Prostate gland (tissue), 2 donors: ENCODE measurements at regions not wholly inside any gene's neighbourhood (a gene's known extent, or its start where the extent isn't known, plus 50 kb on each side); places are given as distances from the start of the nearest gene placed in this dataset.

Source experiments
- POLR2A ChIP-seq: fragments of 450-650 bp; IDR thresholded peaks from one replicate; pipeline ENCODE4 v1.6.1; 2016; ENCODE audit warnings: antibody characterized with exemption, mild to moderate bottlenecking
- TF ChIP-seq, protein P1 (sequence below), 4 experiments: fragments of 200-600 bp in 2 of 4; fragments of 450-650 bp in 2 of 4; sonication (generic) in 2 of 4; IDR thresholded peaks; 1 replicate in 3 of 4; 2 replicates in 1 of 4; pipeline ENCODE4 v1.5.1; 2016 to 2019; ENCODE audit warnings: antibody characterized with exemption in 4 of 4, mild to moderate bottlenecking in 2 of 4, moderate library complexity in 2 of 4

GRCh38 chr13:107025991-107026390, 458.1 kb upstream of the ARGLU1 start:
- no peak for TF ChIP-seq POLR2A
- TF ChIP-seq, protein P1, sequence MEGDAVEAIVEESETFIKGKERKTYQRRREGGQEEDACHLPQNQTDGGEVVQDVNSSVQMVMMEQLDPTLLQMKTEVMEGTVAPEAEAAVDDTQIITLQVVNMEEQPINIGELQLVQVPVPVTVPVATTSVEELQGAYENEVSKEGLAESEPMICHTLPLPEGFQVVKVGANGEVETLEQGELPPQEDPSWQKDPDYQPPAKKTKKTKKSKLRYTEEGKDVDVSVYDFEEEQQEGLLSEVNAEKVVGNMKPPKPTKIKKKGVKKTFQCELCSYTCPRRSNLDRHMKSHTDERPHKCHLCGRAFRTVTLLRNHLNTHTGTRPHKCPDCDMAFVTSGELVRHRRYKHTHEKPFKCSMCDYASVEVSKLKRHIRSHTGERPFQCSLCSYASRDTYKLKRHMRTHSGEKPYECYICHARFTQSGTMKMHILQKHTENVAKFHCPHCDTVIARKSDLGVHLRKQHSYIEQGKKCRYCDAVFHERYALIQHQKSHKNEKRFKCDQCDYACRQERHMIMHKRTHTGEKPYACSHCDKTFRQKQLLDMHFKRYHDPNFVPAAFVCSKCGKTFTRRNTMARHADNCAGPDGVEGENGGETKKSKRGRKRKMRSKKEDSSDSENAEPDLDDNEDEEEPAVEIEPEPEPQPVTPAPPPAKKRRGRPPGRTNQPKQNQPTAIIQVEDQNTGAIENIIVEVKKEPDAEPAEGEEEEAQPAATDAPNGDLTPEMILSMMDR (IDR thresholded peaks at IDR 0.05) = no peak
